HG02623 (cell line): ENCODE measurements at regions not wholly inside any gene's neighbourhood (a gene's known extent, or its start where the extent isn't known, plus 50 kb on each side); places are given as distances from the start of the nearest gene placed in this dataset.

ENCODE experiments used
- ATAC-seq: cut with Tn5 transposase; IDR thresholded peaks from one replicate; pipeline ENCODE4 v1.9.1; 2021; ENCODE audit warnings: moderate library complexity; ENCODE audit not compliant: unreplicated experiment

DNA sequence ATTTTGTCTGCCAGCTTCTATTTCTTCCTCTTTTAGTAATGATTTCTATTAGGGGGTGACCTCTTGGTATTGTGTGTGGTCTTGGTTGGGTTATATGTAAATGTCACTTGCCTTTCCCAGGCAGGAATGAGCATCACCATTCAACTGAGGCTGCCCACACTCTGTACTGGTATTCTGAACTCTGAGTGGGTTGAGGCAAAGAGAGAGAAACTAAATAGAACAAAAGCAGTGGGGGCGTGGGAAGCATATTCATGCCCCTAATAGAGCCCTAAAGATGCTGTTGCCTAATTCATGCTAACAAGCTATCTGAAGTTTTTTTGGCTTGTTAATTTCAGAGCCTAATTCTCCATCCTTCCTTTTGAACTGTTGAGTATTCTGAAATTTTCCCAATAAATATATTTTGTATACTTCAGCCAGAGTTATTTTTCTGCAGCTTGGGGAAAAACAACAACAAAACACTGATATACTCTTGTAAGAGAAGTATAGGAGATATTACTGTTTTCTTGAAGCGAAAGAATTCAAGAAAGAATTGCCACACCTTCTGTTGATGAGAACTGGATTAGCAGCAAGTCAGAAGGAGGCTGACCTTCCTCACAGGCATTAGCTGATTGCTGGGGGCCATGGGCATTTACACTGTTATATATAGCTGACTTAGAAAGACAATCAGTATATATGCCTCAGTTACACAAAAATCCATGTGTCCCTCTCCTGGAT lies 315.8 kb upstream of the KLF12 start:
- no peak for ATAC-seq

GRCh38 chr13:74444864-74445479 lies 310.8 kb upstream of the KLF12 start:
- no peak for ATAC-seq

DNA sequence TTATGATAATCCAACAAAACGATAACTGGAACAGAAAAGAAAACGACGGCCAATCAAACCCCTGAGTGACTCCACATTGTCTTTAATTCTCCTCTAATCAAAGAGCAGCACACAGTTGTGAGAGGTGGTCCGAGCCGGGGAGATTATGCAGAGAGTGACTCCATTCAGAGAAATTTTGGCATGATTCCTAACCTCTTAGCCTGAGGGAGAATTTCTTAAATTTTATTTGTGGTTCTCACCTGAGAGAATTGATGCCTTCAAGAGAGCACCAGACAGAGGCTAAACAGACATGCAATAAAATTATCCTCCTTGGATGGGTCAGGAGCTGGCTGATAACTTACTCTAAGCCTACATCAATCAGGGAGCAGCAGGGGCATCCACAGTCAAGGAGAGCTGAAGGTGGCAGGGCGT lies 310.0 kb upstream of the KLF12 start:
- ATAC-seq: no peak

DNA sequence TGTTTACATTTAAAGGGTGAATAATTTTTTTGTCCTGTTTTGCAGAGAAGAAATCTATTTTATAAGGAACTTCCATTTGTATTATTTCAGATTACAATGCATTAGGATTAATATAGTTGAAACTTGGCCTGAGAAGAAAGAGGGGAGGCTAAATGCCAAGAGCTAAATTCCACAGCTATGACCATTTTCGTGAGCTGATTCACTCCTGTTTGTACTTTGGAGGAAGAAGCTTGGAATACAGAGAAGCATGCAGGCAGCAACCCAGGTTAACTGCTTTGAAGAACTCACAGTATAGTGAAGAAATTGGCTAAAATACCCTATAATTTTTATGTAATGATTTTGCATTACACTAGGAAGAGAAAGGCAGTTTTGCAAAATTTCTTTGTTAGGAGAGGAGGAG lies 309.4 kb upstream of the KLF12 start:
- no peak for ATAC-seq

- no peak for ATAC-seq
These were observed 308.5 kb upstream of the KLF12 start for GRCh38 chr13:74442751-74443150.

GRCh38 chr13:74438901-74439300 lies 304.7 kb upstream of the KLF12 start:
- no peak for ATAC-seq

- no peak for ATAC-seq
These were observed 300.6 kb upstream of the KLF12 start for GRCh38 chr13:74434782-74435181.

GRCh38 chr13:74424455-74424854 lies 290.3 kb upstream of the KLF12 start:
- ATAC-seq: no peak

DNA sequence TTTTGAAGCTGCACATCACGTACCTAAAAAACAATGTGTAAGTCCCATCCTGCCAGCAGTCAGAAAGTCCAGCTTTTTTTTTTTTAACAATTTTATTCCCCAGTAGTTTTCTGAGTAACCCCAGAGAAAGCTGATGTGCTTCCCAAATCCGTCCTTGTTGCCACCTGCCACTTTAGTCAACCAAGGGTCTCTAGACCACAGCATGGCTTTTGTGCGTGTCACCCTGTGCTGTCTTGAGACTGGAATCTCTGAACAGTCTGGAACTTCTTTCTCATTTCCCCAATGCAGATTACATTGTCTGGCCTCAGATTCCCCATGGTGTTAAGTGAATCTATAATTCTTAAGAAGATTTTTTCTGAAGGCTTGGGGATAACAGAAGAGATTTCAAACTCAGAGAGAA lies 289.2 kb upstream of the KLF12 start:
- ATAC-seq: no peak

DNA sequence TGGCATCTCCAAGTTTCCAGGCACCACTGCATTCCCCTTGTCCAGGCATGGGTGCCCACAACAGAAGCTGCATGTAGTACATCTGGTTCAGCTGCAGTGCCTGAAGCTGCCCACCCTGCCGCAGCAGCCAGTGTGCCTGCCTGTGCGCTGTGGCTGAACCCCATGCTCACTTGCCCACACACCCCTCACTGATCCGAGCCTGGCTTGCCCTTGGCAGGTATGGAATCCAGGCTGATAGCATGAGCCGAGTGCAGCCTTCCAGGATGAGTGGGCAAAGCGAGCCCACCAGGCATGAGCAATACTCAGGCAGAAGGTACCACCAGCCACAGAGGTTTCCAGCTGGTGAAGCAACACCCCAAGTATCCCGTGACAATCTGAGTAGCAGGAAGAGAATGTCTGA lies 280.3 kb upstream of the KLF12 start:
- ATAC-seq: no peak

- ATAC-seq: no peak
These were observed 279.3 kb upstream of the KLF12 start for GRCh38 chr13:74413482-74413881.

GRCh38 chr13:74409551-74409950 lies 275.3 kb upstream of the KLF12 start:
- no peak for ATAC-seq

DNA sequence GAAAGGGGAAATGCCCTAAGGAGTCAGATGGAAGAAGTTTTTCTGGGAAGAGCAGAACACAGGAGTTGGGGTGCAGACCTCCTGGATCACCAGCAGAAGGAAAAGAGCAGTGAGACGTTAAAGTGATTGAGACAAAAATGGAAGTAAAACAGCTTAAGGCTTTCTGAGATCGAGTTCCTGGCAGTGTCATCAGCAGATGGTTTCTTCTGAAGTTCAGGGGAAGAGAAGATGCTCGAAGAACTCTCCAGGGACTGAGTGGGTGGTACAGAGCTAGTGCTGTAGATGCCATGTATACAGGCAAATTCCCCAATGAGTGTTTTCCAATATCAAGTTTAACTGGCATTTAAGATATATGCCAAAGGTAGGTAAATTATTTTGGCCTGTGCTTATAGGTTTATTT lies 272.2 kb upstream of the KLF12 start:
- ATAC-seq: no peak

- ATAC-seq: no peak
These were observed 264.4 kb upstream of the KLF12 start for GRCh38 chr13:74398599-74398998.

- ATAC-seq: no peak
These were observed 254.9 kb upstream of the KLF12 start for GRCh38 chr13:74389056-74389455.

DNA sequence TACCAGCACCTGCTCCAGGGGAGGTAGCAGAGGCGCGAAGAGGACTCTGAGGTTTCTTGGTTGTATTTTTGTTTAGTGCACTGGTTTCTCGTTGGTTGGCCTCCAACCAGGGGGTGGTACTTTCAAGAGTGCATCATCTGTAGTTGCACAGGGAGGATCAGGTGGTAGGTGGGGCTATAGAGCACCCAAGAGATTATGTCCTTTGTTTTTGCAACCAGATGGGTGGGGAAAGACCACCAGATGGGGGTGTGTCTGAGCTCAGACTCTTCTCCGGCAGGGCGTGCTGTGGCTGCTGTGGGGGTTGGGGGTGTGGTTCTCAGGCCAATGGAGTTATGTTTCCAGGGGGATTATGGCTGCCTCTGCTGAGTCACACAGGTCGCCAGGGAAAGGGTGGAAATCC lies 254.4 kb upstream of the KLF12 start:
- no peak for ATAC-seq

DNA sequence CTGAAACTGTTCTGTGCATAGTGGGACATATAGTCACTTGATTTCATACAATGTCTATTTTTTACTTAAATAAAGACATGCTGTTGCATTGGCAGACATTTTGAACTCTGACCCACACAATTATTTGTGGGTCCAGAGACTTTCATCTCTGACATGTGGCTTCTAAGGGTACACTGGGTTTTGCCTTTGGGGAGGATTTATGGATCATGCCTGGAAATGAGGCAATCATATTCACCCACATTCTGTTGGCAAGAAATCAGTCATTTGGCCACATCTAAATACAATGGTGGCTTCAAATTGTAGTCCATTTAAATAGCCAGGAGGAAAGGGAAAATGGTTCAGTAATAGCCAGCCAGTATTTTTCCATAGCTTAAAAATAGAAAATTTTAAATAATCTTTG lies 238.3 kb upstream of the KLF12 start:
- ATAC-seq: no peak

DNA sequence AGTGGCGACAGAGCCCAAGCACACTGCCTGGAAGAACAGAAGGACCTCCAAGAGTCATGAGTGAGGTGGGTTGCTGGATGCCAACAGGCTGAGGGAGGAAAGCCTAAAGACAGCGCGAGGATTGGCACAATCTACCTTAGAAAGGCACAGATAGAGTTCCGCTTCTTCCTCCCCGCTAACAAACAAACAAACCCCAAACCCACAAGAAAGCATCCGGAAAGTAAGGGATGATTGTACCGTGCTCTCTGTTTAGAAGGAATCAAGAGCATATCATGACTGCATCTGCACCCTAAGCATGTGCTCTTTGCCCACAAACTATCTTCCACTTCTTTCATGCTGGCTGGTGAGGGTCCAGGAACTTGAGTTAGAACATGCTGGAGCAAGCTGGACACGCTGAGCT lies 233.0 kb upstream of the KLF12 start:
- ATAC-seq: no peak

DNA sequence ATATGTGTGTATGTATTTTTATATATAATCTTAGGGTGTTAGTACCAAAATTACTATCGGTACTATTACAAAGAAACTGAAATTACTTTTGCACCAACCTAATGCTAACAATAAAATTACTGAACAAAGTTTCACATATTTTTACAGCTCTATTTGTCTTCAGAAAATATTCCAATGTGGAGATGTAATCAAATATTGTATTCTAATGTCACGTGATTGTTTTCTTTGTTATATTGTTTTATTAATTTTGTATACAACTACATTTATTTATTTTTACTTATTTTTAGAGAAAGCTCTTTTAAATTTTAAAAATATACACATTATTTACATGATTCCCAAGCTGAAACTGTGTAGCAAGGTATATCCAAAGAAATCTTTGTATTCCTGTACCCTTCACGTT lies 227.1 kb upstream of the KLF12 start:
- no peak for ATAC-seq

- ATAC-seq: no peak
These were observed 212.8 kb upstream of the KLF12 start for GRCh38 chr13:74346960-74347359.

DNA sequence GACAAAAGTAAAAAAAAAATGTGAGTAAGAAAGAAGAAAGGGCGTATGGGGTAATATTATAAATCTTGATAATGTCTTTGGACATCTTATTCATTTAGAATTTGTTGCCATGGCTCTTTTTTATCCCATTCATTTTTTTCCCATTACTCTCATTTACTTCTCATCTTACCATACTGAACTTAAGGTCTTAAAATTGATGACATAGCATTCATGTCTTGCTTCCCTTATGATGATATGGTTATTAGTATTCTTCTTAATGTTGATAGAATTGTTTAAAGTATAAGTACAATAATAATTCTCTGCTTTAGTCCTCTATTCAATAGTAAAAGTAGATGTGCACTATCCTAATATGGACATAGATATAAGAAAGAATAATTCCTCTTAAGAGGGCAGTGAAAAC lies 204.1 kb upstream of the KLF12 start:
- ATAC-seq: no peak

DNA sequence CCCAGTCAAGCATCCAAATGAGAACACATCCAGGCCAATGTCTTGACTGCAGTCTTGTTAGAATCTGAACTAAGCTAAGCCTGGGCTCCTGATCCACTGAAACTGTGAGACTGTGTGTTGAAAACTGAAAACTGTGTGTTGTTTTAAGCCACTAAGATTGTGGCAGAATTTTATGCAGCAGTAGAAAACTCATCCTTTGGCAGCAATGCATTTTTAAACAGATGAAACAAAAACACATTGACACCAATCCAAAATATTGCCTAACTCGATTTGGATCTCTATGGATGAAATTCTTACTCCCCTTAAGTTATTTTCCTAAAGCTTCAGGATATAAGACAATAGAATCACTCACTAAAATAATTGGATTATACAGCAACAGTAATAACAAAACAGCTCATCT lies 202.3 kb upstream of the KLF12 start:
- ATAC-seq: no peak

DNA sequence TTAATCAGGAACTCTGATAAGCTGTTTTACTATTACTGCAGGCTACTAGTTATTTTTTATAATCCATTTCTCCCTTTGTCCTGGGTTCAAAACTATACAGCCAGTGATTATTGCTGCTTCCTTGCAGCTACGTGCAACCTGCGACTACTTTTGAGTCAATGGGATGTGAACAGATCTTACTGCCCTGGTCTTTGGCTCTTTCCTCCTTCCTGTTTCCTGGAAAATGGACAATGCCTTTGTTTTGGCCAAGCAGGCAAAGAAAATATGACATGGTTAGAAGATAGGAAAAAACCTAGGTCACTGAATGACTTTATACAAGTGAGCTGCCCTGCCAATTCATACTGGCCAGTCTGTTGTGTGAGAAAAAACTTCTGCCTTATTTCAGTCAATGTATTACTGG lies 201.2 kb upstream of the KLF12 start:
- no peak for ATAC-seq
